GM12878 (cell line): ENCODE measurements at regions not wholly inside any gene's neighbourhood (a gene's known extent, or its start where the extent isn't known, plus 50 kb on each side); places are given as distances from the start of the nearest gene placed in this dataset.

Experiments used
- ATAC-seq: fragments of 200-7000 bp; cut with Tn5 transposase; 3 replicates; pipeline ENCODE4 v1.9.1; 2020; ENCODE audit warnings: mild to moderate bottlenecking, moderate library complexity
- BruUV-seq: library from RNA; stranded (reverse); fragments of 400-500 nt; replicated peaks from 2 replicates; lab custom pipeline; 2021; lab: Mats Ljungman, UMichigan
- CTCF ChIA-PET: fragments of 300-600 bp; sonication (Branson Sonifier 250); formaldehyde crosslinking; extraction: SDS; loops from one replicate; lab custom pipeline; 2021; ENCODE audit warnings: inconsistent platforms; lab: Yijun Ruan, JAX
- POLR2A ChIA-PET: fragments of 350-600 bp; formaldehyde crosslinking; extraction: SDS; loops from one replicate; lab custom pipeline; 2021; ENCODE audit warnings: inconsistent platforms; lab: Charles Lee
- RAD21 ChIA-PET: fragments of 300-600 bp; sonication (Branson Sonifier 250); formaldehyde crosslinking; loops from one replicate; lab custom pipeline; 2023; ENCODE audit warnings: antibody characterized with exemption; ENCODE audit not compliant: unreplicated experiment; lab: Charles Lee
- SMC1A ChIA-PET: fragments of 300-600 bp; sonication (Branson Sonifier 250); formaldehyde crosslinking; loops from one replicate; lab custom pipeline; 2023; ENCODE audit not compliant: unreplicated experiment, uncharacterized antibody; lab: Charles Lee
- DNase-seq: peaks from one replicate; pipeline ENCODE4 v3.0.0-alpha.2; 2011; ENCODE audit warnings: low read depth, low spot score
- FAIRE-seq: peaks from 3 replicates; lab custom pipeline; 2011; peaks lifted over from hg19 to GRCh38; lab: Jason Lieb, UNC
- H2AFZ ChIP-seq: 2 replicates; pipeline ENCODE4 v1.6.0; 2011; ENCODE audit warnings: low read depth, low read length, control low read depth; ENCODE audit not compliant: control insufficient read depth
- H3K27ac ChIP-seq: 2 replicates; pipeline ENCODE4 v1.5.1; 2011; ENCODE audit warnings: control low read depth; ENCODE audit not compliant: control insufficient read depth, insufficient read depth
- H3K27me3 ChIP-seq, 2 experiments: replicated peaks in 1 of 2; 2 replicates each; pipeline versions ENCODE4 v1.6.0 to v1.6.1; 2011; ENCODE audit warnings: low read length in 1 of 2; ENCODE audit not compliant: control insufficient read depth in 2 of 2, insufficient read depth in 2 of 2
- H3K36me3 ChIP-seq, 2 experiments: 2 replicates each; pipeline ENCODE4 v1.5.1; 2011; ENCODE audit warnings: low read length in 1 of 2; ENCODE audit not compliant: control insufficient read depth in 2 of 2, insufficient read depth in 2 of 2
- H3K4me1 ChIP-seq: 2 replicates; pipeline ENCODE4 v1.6.1; 2011; ENCODE audit warnings: mild to moderate bottlenecking, low read length, moderate library complexity, mixed read lengths; ENCODE audit not compliant: control insufficient read depth, insufficient read depth
- H3K4me2 ChIP-seq: 2 replicates; pipeline ENCODE4 v1.6.0; 2011; ENCODE audit warnings: control low read depth; ENCODE audit not compliant: control insufficient read depth, insufficient read depth
- H3K4me3 ChIP-seq: fragments of 200-600 bp; sonication (generic); 2 replicates; pipeline ENCODE4 v1.5.1; 2016
- H3K79me2 ChIP-seq: 2 replicates; pipeline ENCODE4 v1.6.0; 2011; ENCODE audit warnings: low read length; ENCODE audit not compliant: control insufficient read depth, insufficient read depth
- H3K9ac ChIP-seq: 2 replicates; pipeline ENCODE4 v1.8.0; 2011; ENCODE audit warnings: low read length, control low read depth, mixed read lengths; ENCODE audit not compliant: control insufficient read depth, insufficient read depth
- H3K9me3 ChIP-seq: replicated peaks from 3 replicates; pipeline ENCODE4 v1.5.1; 2011; ENCODE audit warnings: mild to moderate bottlenecking, low read length; ENCODE audit not compliant: control insufficient read depth, insufficient read depth
- H4K20me1 ChIP-seq: 2 replicates; pipeline ENCODE4 v1.6.0; 2011; ENCODE audit not compliant: control insufficient read depth, insufficient read depth
- CHD1 ChIP-seq: IDR thresholded peaks from 2 replicates; pipeline ENCODE4 v1.6.1; 2012; ENCODE audit warnings: low read depth, low read length, improper control_type of control experiment
- EED ChIP-seq: sonication (generic); IDR thresholded peaks from 2 replicates; pipeline ENCODE4 v1.6.1; 2016; ENCODE audit warnings: antibody characterized with exemption, low read depth
- MYC ChIP-seq: IDR thresholded peaks from 2 replicates; pipeline ENCODE4 v1.6.1; 2011; ENCODE audit warnings: mild to moderate bottlenecking, low read length, moderate library complexity, inconsistent platforms; ENCODE audit not compliant: insufficient read depth, insufficient replicate concordance, insufficient read length, severe bottlenecking
- TCF12 ChIP-seq: IDR thresholded peaks from 2 replicates; pipeline ENCODE4 v1.6.1; 2011; ENCODE audit warnings: low read depth, mild to moderate bottlenecking, low read length
- WRNIP1 ChIP-seq: IDR thresholded peaks from 2 replicates; pipeline ENCODE4 v1.6.1; 2011; ENCODE audit warnings: low read depth, low read length, improper control_type of control experiment, borderline replicate concordance
- ZNF217 ChIP-seq: fragments of 450-650 bp; IDR thresholded peaks from 2 replicates; pipeline ENCODE4 v1.6.1; 2017; ENCODE audit warnings: antibody characterized with exemption, mild to moderate bottlenecking
- ZZZ3 ChIP-seq: IDR thresholded peaks from 2 replicates; pipeline ENCODE4 v1.6.1; 2011; ENCODE audit warnings: low read depth; ENCODE audit not compliant: control insufficient read depth, insufficient read length
- WGBS: methylation state at CpG from one replicate; pipeline ENCODE4 v1.1.6; 2016; ENCODE audit warnings: low lambda C conversion rate; ENCODE audit not compliant: insufficient replicate concordance, insufficient coverage; ENCODE audit errors: missing lambda C conversion rate; 5-methylcytosine and 5-hydroxymethylcytosine counted together
- in situ Hi-C: fragments of 300-500 bp; cut with MboI; formaldehyde crosslinking; loops from 9 replicates; pipeline ENCODE4 v1.14.3; 2018; ENCODE audit warnings: mixed read lengths
- intact Hi-C: fragments of 100-400 bp; cut with micrococcal nuclease; formaldehyde crosslinking; loops from one replicate; pipeline ENCODE4 v1.14.2; 2022; ENCODE audit not compliant: unreplicated experiment
- TF ChIP-seq, protein P1 (sequence below): IDR thresholded peaks from 2 replicates; pipeline ENCODE4 v1.6.1; 2011; ENCODE audit warnings: low read depth, low read length, improper control_type of control experiment, borderline replicate concordance

DNA sequence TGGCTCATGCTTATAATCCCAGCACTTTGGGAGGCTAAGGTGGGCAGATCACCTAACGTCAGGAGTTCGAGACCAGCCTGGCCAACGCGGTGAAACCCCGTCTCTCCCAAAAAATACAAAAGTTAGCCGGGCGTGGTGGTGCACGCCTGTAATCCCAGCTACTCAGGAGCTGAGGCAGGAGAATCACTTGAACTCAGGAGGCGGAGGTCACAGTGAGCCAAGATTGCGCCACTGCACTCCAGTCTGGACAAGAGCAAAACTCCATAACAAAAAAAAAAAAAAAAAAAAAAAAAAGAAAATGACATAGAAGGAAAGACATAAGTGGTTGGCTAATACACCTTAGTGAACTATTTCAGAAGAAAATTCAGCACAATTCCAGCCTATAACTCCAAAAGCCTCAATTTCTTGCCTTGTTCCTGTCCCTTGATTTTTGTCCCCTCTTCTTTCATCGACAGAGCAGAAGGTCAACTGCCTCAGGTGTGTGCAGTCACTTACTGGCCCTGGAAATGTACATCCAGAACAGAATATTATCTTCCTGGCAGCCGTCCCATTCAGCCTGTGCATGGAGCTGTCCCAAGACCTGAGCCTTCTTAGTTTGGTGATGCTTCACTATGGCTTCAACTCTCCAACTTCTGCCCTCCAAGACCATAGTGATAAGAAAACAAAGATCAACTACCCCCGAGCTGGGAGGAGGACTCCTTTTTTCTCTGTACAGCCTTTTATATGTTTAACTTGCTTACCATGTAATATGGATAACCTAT, 117.6 kb downstream of the LY86 start:
- BruUV-seq, result no TSS peak
- Histone ChIP-seq H3K27ac (no peak overlapping the region), H3K9ac (no peak overlapping the region), H3K9me3 (no peaks in the 10 kb centered on the region), H3K36me3 (no peaks in the 10 kb centered on the region), H2AFZ (no peak overlapping the region), H3K4me3 (no peak overlapping the region), H3K4me2 (no peak overlapping the region), H3K27me3 (no peaks in the 10 kb centered on the region; a peak in 1 of 4 replicates), H3K4me1 (no peaks in the 10 kb centered on the region), H3K79me2 (no peaks in the 10 kb centered on the region), H4K20me1 (no peaks in the 10 kb centered on the region)
- RAD21 ChIA-PET, result no interaction called here
- 79% methylated on average over 13 of the region's 13 CpGs for WGBS
- no peak for ATAC-seq
- intact Hi-C loops (no loop called here), in situ Hi-C loops (no loop called here)
- no peak for DNase-seq
- no peak for FAIRE-seq
- SMC1A ChIA-PET, result interaction anchor here (1.1 to 3.1 kb wide), 5 partner anchors 10 to 46 kb away, joined by 3 to 10 read pairs (median 5); no protein-coding TSS in a partner anchor
- TF ChIP-seq ZNF217 (no peak), MYC (no peak), ZZZ3 (no peak), EED (no peak), CHD1 (no peak), WRNIP1 (no peak), TCF12 (no peak)
- TF ChIP-seq, protein P1, sequence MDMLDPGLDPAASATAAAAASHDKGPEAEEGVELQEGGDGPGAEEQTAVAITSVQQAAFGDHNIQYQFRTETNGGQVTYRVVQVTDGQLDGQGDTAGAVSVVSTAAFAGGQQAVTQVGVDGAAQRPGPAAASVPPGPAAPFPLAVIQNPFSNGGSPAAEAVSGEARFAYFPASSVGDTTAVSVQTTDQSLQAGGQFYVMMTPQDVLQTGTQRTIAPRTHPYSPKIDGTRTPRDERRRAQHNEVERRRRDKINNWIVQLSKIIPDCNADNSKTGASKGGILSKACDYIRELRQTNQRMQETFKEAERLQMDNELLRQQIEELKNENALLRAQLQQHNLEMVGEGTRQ, result no peak
- CTCF ChIA-PET, result interaction anchor here (0.7 to 2.6 kb wide), 4 partner anchors 7 to 626 kb away, joined by 3 to 10 read pairs (median 3); no protein-coding TSS in a partner anchor
- POLR2A ChIA-PET, result no interaction called here
